Right lobe of liver (tissue), 4 donors: ENCODE measurements at regions not wholly inside any gene's neighbourhood (a gene's known extent, or its start where the extent isn't known, plus 50 kb on each side); places are given as distances from the start of the nearest gene placed in this dataset.

ENCODE experiments used
- POLR2A ChIP-seq: fragments of 450-650 bp; IDR thresholded peaks from one replicate; pipeline ENCODE4 v1.6.1; 2017; ENCODE audit warnings: antibody characterized with exemption, mild to moderate bottlenecking
- TF ChIP-seq, protein P1 (sequence below), 4 donors: fragments of 200-600 bp in 3 of 4; fragments of 450-650 bp in 1 of 4; IDR thresholded peaks; one replicate each; pipeline versions ENCODE4 v1.5.1 to v1.8.0; 2016 to 2022; ENCODE audit warnings: antibody characterized with exemption in 4 of 4, mild to moderate bottlenecking in 2 of 4
- donor health status: DM: no; HTN: no; CAD: no.
- donor health status: DM: no; HTN: no; CAD: no.
- donor health status: DM: no; HTN: yes; CAD: no.

DNA sequence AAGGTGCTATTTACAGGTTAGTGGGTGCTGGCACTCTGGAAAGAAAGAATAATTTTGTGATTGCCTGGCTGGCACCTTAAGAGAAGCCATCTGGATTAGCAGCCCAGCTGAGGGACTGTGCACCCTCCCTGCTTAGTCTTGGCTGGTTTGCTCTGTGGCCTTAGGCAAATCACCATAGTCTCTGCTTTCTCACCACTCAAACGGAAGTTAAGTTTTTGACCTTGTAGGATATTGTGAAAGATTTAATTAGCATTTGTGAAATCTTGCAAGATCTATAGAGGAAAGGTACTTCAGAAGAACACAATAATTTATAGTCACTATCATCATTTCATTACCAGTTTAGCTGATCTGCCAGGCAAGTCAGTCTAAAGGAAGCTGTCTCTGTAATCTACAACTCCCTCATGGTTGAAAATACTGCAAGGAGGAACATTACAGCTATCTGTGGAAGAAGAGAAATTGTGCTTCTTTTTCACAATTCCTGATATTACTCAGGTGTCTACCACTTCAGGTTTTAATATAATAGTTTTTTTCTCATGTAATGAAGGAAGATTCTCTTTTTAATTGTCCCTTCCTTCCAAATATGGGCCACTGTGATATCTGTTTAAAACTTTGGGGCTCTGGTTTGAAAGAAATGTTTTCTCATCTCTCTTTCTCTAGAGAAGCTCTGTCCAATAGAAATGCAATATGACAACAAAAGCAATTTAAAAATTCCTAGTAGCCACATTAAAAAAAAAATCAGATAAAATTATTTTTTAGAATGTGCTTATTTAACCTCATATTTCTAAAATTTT is 219.6 kb downstream of the PTEN start:
- TF ChIP-seq, protein P1, sequence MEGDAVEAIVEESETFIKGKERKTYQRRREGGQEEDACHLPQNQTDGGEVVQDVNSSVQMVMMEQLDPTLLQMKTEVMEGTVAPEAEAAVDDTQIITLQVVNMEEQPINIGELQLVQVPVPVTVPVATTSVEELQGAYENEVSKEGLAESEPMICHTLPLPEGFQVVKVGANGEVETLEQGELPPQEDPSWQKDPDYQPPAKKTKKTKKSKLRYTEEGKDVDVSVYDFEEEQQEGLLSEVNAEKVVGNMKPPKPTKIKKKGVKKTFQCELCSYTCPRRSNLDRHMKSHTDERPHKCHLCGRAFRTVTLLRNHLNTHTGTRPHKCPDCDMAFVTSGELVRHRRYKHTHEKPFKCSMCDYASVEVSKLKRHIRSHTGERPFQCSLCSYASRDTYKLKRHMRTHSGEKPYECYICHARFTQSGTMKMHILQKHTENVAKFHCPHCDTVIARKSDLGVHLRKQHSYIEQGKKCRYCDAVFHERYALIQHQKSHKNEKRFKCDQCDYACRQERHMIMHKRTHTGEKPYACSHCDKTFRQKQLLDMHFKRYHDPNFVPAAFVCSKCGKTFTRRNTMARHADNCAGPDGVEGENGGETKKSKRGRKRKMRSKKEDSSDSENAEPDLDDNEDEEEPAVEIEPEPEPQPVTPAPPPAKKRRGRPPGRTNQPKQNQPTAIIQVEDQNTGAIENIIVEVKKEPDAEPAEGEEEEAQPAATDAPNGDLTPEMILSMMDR (IDR thresholded peaks at IDR 0.05) = no peak
- TF ChIP-seq POLR2A = no peak
